T-helper 2 cell treated with Interferon-gamma antibody and Interleukin-4, amounts not matched to agents 5 μg/mL and 100 μg/mL, for 36 hours (primary cell): ENCODE measurements at regions not wholly inside any gene's neighbourhood (a gene's known extent, or its start where the extent isn't known, plus 50 kb on each side); places are given as distances from the start of the nearest gene placed in this dataset.
"Not testable (repeated sequence)": the region's sequence is repeated elsewhere in the genome, so short reads cannot be mapped to it uniquely, and the experiment has no call there.

ENCODE experiments used
- DNase-seq: peaks from one replicate; pipeline ENCODE4 v3.0.0; 2021; ENCODE audit warnings: low spot score
- H3K27ac Mint-ChIP-seq: one replicate; pipeline ENCODE4 v1.8.0; 2021; ENCODE audit warnings: mild to moderate bottlenecking, mixed read lengths
- H3K27me3 Mint-ChIP-seq: one replicate; pipeline ENCODE4 v1.8.0; 2021; ENCODE audit warnings: low read depth, mixed read lengths
- H3K36me3 Mint-ChIP-seq: one replicate; pipeline ENCODE4 v1.8.0; 2021; ENCODE audit warnings: low read depth, mixed read lengths
- H3K4me1 Mint-ChIP-seq: one replicate; pipeline ENCODE4 v1.8.0; 2021; ENCODE audit warnings: low read depth, mixed read lengths
- H3K4me3 Mint-ChIP-seq: one replicate; pipeline ENCODE4 v1.8.0; 2022; ENCODE audit warnings: mild to moderate bottlenecking, moderate library complexity, mixed read lengths
- H3K9me3 Mint-ChIP-seq: one replicate; pipeline ENCODE4 v1.8.0; 2021; ENCODE audit warnings: mixed read lengths

DNA sequence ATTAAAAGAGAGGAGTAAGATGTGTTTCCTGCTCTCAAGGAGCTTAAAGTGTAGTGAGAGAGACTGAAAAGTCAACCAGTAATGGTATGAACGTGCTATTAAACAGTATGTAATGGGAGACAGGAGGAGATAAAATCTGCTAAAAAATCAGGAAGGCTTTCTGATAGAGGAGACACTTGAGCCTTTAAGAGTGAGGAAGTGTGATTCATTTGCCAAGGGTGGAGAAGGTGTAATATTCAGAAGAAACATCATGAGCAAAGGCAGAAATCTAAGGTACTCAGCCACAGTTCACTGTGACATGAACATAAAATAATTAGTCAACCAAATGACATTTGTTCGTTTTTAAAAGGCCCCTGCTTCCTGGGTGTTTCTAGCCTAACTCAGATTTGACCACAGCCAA lies 137.8 kb upstream of the SKOR2 start:
- no peaks in the 10 kb centered on the region for H3K36me3 Mint-ChIP-seq
- H3K4me3 Mint-ChIP-seq: no peak overlapping the region
- no peak overlapping the region for H3K27ac Mint-ChIP-seq
- DNase-seq: no peak
- H3K9me3 Mint-ChIP-seq: no peaks in the 10 kb centered on the region
- H3K4me1 Mint-ChIP-seq: no peaks in the 10 kb centered on the region
- H3K27me3 Mint-ChIP-seq: no peaks in the 10 kb centered on the region

DNA sequence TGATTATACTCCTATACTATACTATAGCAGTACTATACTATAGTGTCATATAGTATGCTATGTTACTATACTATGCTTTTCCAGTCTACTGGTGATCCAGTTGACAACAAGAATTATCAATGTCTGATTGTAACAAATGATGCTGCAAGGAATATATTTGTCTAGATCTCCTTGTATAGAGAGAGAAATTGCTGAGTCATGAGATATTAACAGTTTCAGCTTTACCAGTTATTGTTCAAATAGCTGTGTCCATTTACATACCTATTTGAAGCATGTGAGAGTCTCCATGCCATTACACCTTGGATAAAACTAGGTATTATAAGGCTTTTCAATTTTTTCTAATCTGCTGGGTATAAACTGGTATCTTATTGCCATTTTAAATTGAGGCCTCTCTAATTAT lies 136.4 kb upstream of the SKOR2 start:
- Mint-ChIP-seq H3K27ac (no peak overlapping the region), H3K9me3 (no peaks in the 10 kb centered on the region), H3K36me3 (no peaks in the 10 kb centered on the region), H3K4me3 (no peak overlapping the region), H3K4me1 (no peaks in the 10 kb centered on the region), H3K27me3 (no peaks in the 10 kb centered on the region)
- DNase-seq: no peak

DNA sequence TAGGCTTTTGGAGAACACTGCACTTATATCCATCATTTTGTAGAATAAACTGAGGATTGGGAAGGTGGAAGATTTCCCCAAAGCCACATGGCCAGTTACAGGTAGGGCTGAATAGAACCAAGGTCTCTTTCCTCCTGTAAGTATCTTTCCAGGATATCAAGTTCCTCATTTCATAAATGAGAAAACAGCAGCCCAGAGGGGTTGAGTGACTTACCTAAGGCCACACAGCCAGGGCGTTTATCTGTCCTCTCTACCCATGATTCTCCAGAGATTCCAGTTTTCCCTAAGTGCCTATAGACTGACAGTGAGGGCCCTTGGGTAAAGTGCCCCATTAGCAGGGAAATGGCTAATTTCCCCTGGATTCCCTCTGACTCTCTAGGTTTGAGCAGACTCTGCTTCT lies 132.3 kb upstream of the SKOR2 start:
- H3K27ac Mint-ChIP-seq: no peak overlapping the region
- H3K9me3 Mint-ChIP-seq: no peaks in the 10 kb centered on the region
- no peak overlapping the region for H3K4me3 Mint-ChIP-seq
- no peaks in the 10 kb centered on the region for H3K27me3 Mint-ChIP-seq
- no peaks in the 10 kb centered on the region for H3K4me1 Mint-ChIP-seq
- no peak for DNase-seq
- H3K36me3 Mint-ChIP-seq: no peaks in the 10 kb centered on the region

DNA sequence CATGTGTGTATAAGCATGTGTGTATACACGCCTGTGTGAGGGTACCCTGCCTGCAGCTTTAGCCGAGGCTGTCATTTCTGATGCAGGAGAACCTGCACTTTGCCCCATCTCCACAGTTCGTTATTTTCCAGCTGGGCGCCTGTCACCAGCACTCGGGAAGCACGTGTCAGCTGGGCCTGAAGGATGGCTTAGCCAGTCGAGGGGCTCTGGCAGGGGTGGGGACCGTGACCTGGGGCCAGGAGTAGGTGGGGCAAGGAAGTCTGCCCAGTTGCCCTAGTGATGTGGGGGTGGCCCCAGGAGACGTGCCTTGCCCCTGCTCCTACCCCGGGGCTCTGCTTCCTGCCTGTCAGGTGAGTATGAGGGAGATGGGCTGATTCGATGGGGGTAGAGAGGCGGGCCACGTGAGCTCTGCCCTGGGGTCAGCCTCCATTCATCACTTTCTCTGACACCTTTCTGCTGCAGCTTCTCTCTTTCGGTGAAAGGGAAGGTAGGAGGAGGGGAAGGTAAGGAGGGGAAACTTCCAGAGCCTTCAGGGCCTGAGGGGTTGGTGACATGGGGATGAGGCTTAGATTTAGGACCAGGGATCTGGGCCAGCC lies 130.6 kb upstream of the SKOR2 start:
- Mint-ChIP-seq H3K27me3 (no peaks in the 10 kb centered on the region), H3K9me3 (no peaks in the 10 kb centered on the region)

DNA sequence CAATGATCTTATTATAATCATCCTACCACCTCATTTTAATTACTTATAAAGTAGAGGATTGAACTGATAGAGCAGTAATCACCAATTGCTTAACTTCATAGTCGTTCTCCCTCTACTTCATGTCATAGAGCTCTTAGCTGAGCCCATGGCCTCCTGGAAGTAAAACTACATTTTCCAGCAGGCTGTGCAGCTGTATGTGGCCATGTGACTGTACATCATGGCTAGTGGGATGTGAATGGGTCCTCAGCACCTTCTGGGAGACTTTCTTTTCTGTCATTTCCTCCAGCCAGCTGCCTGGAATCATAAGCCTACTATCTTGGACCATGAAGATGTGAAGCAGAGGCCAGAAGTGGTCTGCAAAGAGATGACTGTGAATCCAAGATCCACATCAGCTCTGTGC lies 128.7 kb upstream of the SKOR2 start:
- DNase-seq: no peak
- H3K36me3 Mint-ChIP-seq: no peaks in the 10 kb centered on the region
- no peaks in the 10 kb centered on the region for H3K27me3 Mint-ChIP-seq
- no peak overlapping the region for H3K4me3 Mint-ChIP-seq
- no peaks in the 10 kb centered on the region for H3K4me1 Mint-ChIP-seq
- H3K27ac Mint-ChIP-seq: no peak overlapping the region
- no peaks in the 10 kb centered on the region for H3K9me3 Mint-ChIP-seq

More for the DNA sequence above, 130.6 kb upstream of the SKOR2 start:
- H3K4me1 Mint-ChIP-seq: no peaks in the 10 kb centered on the region
- H3K36me3 Mint-ChIP-seq: no peaks in the 10 kb centered on the region
- DNase-seq: no peak
- no peak overlapping the region for H3K27ac Mint-ChIP-seq
- H3K4me3 Mint-ChIP-seq: no peak overlapping the region

DNA sequence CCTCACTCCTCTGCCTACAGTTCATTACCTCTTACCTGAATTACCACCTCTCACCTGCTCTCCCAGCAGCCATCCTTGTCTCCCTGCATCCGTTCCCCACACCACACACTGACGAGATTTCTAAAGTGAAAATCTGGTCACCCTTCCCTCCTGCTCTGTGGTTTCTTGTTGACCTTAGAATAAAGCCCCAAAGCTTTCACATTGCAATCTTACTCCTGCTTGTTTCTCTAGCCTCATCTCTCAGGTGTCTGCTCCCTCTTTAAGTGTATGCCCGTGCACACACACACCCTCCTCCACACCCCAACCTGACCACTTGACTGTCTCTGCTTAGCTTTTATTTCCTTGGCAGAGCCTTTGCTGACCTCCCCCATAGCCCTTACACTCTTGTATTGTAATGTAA lies 122.0 kb upstream of the SKOR2 start:
- H3K36me3 Mint-ChIP-seq: no peaks in the 10 kb centered on the region
- no peaks in the 10 kb centered on the region for H3K27me3 Mint-ChIP-seq
- no peak for DNase-seq
- H3K27ac Mint-ChIP-seq: no peak overlapping the region
- no peak overlapping the region for H3K4me3 Mint-ChIP-seq
- H3K4me1 Mint-ChIP-seq: no peaks in the 10 kb centered on the region
- no peaks in the 10 kb centered on the region for H3K9me3 Mint-ChIP-seq

DNA sequence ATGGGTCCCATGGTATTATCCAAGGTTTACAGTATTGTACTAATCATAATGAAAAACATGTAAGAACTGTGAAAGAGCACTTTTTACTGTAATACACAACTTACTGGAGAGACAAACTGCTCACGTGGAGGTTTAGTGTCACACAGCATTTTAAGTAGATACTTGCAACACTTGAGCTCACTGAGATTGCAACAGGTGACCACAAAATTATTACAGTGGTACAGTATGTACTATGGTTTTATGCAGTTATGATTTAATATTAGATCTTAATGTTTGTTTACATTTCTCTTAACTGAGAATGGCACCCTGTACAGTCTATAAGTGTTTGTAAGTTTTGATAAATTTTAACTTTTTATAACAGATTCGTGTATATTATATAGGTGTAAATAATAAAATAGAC lies 118.6 kb upstream of the SKOR2 start:
- Mint-ChIP-seq H3K27ac (no peak overlapping the region), H3K9me3 (no peaks in the 10 kb centered on the region), H3K4me1 (no peaks in the 10 kb centered on the region), H3K36me3 (no peaks in the 10 kb centered on the region), H3K27me3 (no peaks in the 10 kb centered on the region), H3K4me3 (no peak overlapping the region)
- no peak for DNase-seq

DNA sequence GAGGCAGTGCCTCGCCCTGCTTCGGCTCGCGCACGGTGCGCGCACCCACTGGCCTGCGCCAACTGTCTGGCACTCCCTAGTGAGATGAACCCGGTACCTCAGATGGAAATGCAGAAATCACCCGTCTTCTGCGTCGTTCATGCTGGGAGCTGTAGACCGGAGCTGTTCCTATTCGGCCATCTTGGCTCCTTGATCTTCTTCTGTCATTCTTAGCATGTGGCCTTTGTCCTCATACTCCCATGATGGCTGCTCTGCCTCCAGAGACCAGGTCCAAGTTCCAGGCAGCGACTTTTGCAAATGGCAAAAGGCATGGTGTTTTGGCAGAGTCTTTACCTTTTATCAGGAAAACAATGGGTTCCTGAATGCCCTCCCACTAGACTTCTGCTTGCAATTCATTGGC lies 102.6 kb upstream of the SKOR2 start:
- DNase-seq, H3K4me3 Mint-ChIP-seq, H3K27ac Mint-ChIP-seq, H3K4me1 Mint-ChIP-seq, H3K36me3 Mint-ChIP-seq, H3K9me3 Mint-ChIP-seq, H3K27me3 Mint-ChIP-seq: not testable (repeated sequence)

DNA sequence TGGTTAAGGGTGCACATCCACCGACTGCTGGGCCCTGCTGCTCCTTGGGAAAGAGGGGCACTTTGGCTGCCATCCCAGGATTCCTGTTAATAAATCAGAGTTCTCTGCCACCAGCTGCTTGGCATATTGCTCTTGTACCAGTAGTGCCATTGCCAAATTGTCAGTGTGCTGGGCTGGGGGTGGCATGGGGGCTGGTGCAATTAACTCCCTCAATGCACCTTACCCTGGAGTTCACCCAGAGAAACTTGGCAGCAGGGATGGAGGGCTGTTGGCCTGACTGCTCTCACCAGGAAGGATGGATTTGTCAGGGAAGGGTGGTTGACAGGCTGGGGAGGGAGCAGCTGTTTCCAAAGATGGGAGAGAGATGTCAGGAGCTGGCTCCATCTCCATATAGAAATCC lies 94.6 kb upstream of the SKOR2 start:
- no peaks in the 10 kb centered on the region for H3K27me3 Mint-ChIP-seq
- no peaks in the 10 kb centered on the region for H3K36me3 Mint-ChIP-seq
- no peaks in the 10 kb centered on the region for H3K4me1 Mint-ChIP-seq
- no peak overlapping the region for H3K4me3 Mint-ChIP-seq
- H3K27ac Mint-ChIP-seq: no peak overlapping the region
- DNase-seq: no peak
- H3K9me3 Mint-ChIP-seq: no peaks in the 10 kb centered on the region

DNA sequence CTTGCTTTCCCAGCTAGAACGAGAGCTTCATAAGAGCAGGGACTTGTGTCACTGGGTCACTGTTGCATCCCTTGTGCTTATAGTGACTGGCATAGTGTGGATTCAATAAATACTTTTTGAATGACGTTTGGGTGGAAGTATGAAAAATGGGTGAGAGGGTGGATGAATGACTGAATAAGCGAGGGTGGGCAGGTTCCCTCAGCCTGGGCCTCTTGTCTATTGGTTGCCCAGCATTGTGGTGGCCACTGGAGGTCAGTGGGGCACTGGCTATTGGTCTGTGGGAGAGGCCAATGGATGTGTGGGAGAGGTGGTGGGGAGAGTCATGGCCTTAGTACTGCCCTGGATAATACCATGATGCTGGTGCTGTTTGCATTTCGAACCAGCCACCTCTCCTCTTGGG lies 93.8 kb upstream of the SKOR2 start:
- no peaks in the 10 kb centered on the region for H3K4me1 Mint-ChIP-seq
- H3K27me3 Mint-ChIP-seq: no peaks in the 10 kb centered on the region
- H3K9me3 Mint-ChIP-seq: no peaks in the 10 kb centered on the region
- H3K27ac Mint-ChIP-seq: no peak overlapping the region
- DNase-seq: no peak
- no peaks in the 10 kb centered on the region for H3K36me3 Mint-ChIP-seq
- no peak overlapping the region for H3K4me3 Mint-ChIP-seq

DNA sequence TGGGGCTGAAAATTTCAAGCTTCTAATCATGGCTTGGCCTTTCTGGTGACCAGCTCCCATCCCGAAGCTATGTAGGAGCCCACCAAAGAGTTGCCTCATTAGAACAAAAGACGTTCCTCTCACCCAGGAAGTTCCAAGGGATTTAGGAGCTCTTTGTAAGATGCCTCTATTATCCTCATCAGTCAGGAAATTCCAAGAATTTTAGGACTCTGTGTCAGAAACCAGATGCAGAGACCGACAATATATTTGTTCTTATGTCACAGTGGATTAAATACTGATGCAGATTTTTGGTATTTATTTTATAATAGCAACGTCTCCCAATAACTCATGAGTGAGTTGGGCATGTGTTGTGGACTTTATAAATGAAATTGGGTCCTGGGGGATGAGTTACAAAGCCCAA lies 91.8 kb upstream of the SKOR2 start:
- Mint-ChIP-seq H3K27me3 (no peaks in the 10 kb centered on the region), H3K4me1 (no peaks in the 10 kb centered on the region), H3K36me3 (no peaks in the 10 kb centered on the region), H3K27ac (no peak overlapping the region), H3K9me3 (no peaks in the 10 kb centered on the region), H3K4me3 (no peak overlapping the region)
- no peak for DNase-seq

DNA sequence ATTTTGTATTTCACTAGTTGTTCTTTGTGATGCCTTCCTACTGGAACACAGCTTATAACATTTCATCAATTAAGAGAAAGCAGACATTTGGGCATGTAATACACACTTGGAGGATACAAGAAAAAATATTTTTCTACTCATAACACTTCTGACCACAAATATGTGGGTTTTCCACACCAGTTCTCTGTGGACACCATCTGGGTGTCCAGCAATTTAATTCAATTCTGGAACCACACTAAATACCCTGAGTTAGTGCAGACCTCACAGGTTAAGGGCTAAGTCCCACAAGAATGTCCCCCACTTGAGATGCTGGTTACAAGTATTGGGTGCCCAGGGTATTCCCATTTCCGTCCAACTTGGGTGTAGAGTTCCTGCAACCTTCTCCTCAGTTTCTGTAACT lies 91.1 kb upstream of the SKOR2 start:
- H3K27me3 Mint-ChIP-seq: no peaks in the 10 kb centered on the region
- no peak for DNase-seq
- H3K4me3 Mint-ChIP-seq: no peak overlapping the region

DNA sequence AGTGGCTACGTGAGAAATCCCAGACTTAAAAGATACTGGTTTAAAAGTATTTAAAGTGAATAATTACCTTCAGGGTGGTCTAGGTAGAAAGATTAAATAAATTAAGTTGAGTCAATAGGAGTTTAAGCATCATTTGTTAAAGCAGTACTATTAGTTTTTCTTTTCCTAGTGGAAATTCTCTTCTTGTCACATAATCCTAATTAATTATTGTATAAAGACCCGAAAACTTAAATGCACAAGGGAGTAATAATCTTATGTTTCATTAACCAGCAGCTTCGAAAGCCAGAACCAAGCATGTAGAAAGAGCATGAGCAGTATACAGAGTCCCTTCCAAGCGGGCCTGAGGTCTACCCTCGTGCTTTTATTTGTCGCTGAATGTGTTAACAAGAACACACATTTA lies 90.2 kb upstream of the SKOR2 start:
- no peak overlapping the region for H3K27ac Mint-ChIP-seq
- DNase-seq: no peak
- no peaks in the 10 kb centered on the region for H3K36me3 Mint-ChIP-seq
- no peaks in the 10 kb centered on the region for H3K27me3 Mint-ChIP-seq
- no peaks in the 10 kb centered on the region for H3K4me1 Mint-ChIP-seq
- no peak overlapping the region for H3K4me3 Mint-ChIP-seq
- no peaks in the 10 kb centered on the region for H3K9me3 Mint-ChIP-seq

More for the DNA sequence above, 91.1 kb upstream of the SKOR2 start:
- Mint-ChIP-seq H3K9me3 (no peaks in the 10 kb centered on the region), H3K4me1 (no peaks in the 10 kb centered on the region), H3K36me3 (no peaks in the 10 kb centered on the region), H3K27ac (no peak overlapping the region)

DNA sequence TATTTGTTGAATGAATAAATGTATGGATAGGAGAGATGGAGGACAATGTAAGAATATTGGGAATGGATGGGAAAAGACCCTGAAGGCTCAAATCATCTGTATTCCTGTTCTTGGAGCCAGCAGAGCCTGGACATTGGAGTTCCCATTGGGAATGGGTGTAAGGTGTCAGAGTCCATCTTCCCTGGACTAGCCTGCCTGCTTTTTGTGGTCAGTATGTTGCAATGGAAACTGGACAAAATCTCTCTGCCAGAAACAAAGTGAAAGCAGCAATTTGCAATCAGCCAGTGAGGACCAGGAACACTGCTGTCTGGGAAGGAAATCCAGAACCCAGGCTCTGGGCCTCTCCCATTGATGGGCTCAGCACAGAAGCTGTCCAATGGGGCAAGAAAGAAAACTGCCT lies 83.5 kb upstream of the SKOR2 start:
- Mint-ChIP-seq H3K4me3 (no peak overlapping the region), H3K4me1 (no peaks in the 10 kb centered on the region), H3K27me3 (no peaks in the 10 kb centered on the region), H3K9me3 (no peaks in the 10 kb centered on the region), H3K36me3 (no peaks in the 10 kb centered on the region), H3K27ac (no peak overlapping the region)
- no peak for DNase-seq

DNA sequence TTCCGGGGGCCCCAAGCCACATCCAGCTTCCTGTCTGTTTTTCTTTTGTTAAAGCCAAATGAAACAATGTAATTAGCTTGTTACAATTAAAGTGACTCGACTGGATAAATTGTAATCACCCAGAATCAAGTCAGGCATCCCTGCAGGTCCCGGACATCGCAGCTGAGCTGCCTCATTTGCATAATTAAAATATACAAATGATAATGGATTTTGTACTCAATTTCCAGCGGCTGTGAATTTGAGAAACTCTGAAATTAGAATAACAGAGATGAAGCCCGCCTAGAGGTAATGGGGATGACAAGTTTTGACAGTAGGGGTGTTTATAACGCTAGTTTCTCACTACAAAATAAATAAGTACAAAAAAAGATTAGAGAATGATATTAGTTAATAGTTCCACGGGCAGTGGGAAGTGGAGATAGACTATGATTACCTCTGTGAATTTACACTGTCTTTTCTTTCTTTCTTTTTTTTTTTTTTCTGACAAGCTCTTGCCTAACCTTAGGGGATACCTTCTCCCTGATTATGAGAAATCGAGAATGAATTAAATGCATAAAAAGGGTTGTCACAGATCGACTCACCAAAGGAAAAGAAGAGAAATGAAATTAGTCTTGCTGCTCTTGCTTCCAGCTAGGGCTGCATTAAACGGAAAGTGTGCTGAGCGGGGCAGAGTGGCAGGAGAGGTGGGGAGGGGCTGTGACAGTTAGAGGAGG lies 82.6 kb upstream of the SKOR2 start:
- DNase-seq: no peak
- Mint-ChIP-seq H3K27me3 (no peaks in the 10 kb centered on the region), H3K9me3 (no peaks in the 10 kb centered on the region), H3K27ac (no peak overlapping the region), H3K36me3 (no peaks in the 10 kb centered on the region), H3K4me1 (no peaks in the 10 kb centered on the region), H3K4me3 (no peak overlapping the region)
